NCI-H2107 treated with DMSO at 0.1 percent for 48 hours (cell line): ENCODE measurements at regions not wholly inside any gene's neighbourhood (a gene's known extent, or its start where the extent isn't known, plus 50 kb on each side); places are given as distances from the start of the nearest gene placed in this dataset.

Experiments used
- DNase-seq: peaks from one replicate; lab custom pipeline; 2025; ENCODE audit not compliant: unreplicated experiment; lab: John Stamatoyannopoulos, UW

- DNase-seq = no peak
These were observed 50.8 kb upstream of the NEK7 start for GRCh38 chr1:198106011-198106410.
